CD4-positive, alpha-beta memory T cell (primary cell): ENCODE measurements at regions not wholly inside any gene's neighbourhood (a gene's known extent, or its start where the extent isn't known, plus 50 kb on each side); places are given as distances from the start of the nearest gene placed in this dataset.
A peak's percentile ranks its signal among the peaks of the same experiment; 100 is the strongest.

Source experiments
- CTCF ChIA-PET: fragments of 350-600 bp; sonication (Branson Sonifier 250); formaldehyde crosslinking; loops from one replicate; lab custom pipeline; 2021; ENCODE audit warnings: inconsistent platforms; ENCODE audit not compliant: partially characterized antibody; lab: Charles Lee
- POLR2A ChIA-PET: fragments of 350-600 bp; sonication (Branson Sonifier 250); formaldehyde crosslinking; loops from one replicate; lab custom pipeline; 2021; ENCODE audit not compliant: partially characterized antibody; lab: Charles Lee
- DNase-seq, 5 donors: peaks; one replicate each; pipeline versions ENCODE4 v3.0.0 to v3.0.0-alpha.2; 2020 to 2022; ENCODE audit warnings: mixed read lengths in 1 of 5
- H3K27ac ChIP-seq: one replicate; pipeline ENCODE4 v1.7.0; 2013; ENCODE audit warnings: low read depth, low read length
- H3K27me3 ChIP-seq: 2 replicates; pipeline ENCODE4 v1.7.0; 2013; ENCODE audit warnings: mild to moderate bottlenecking, low read length, moderate library complexity; ENCODE audit not compliant: insufficient read depth
- H3K36me3 ChIP-seq: 2 replicates; pipeline ENCODE4 v1.7.0; 2013; ENCODE audit warnings: mild to moderate bottlenecking, low read length, moderate library complexity; ENCODE audit not compliant: insufficient read depth
- H3K4me1 ChIP-seq: 2 replicates; pipeline ENCODE4 v1.7.0; 2013; ENCODE audit warnings: mild to moderate bottlenecking, low read length, moderate library complexity; ENCODE audit not compliant: insufficient read depth
- H3K4me3 ChIP-seq, 2 donors: one replicate each; pipeline ENCODE4 v1.7.0; 2013; ENCODE audit warnings: low read length in 2 of 2, mild to moderate bottlenecking in 1 of 2
- H3K9me3 ChIP-seq, 2 donors: one replicate each; pipeline ENCODE4 v1.7.0; 2013; ENCODE audit warnings: low read length in 2 of 2, control low read depth in 1 of 2; ENCODE audit not compliant: control insufficient read depth in 1 of 2
- H3K27ac Mint-ChIP-seq, 7 donors: one replicate each; pipeline ENCODE4 v1.8.0; 2020 to 2021; ENCODE audit warnings: mixed read lengths in 7 of 7, mild to moderate bottlenecking in 6 of 7, inconsistent platforms in 3 of 7, moderate library complexity in 3 of 7
- H3K27me3 Mint-ChIP-seq, 2 donors: one replicate each; pipeline ENCODE4 v1.8.0; 2020 to 2021; ENCODE audit warnings: mixed read lengths in 2 of 2
- H3K36me3 Mint-ChIP-seq, 2 donors: one replicate each; pipeline ENCODE4 v1.8.0; 2020 to 2021; ENCODE audit warnings: mixed read lengths in 2 of 2, inconsistent platforms in 1 of 2, mild to moderate bottlenecking in 1 of 2
- H3K4me1 Mint-ChIP-seq, 4 donors: one replicate each; pipeline ENCODE4 v1.8.0; 2020 to 2021; ENCODE audit warnings: mixed read lengths in 4 of 4, mild to moderate bottlenecking in 1 of 4
- H3K4me3 Mint-ChIP-seq, 8 donors: one replicate each; pipeline ENCODE4 v1.8.0; 2020 to 2021; ENCODE audit warnings: mixed read lengths in 8 of 8, mild to moderate bottlenecking in 7 of 8, moderate library complexity in 6 of 8, inconsistent platforms in 3 of 8
- H3K9me3 Mint-ChIP-seq, 8 donors: one replicate each; pipeline ENCODE4 v1.8.0; 2020 to 2021; ENCODE audit warnings: mixed read lengths in 8 of 8, mild to moderate bottlenecking in 5 of 8, inconsistent platforms in 3 of 8, moderate library complexity in 1 of 8
- intact Hi-C: fragments of 100-400 bp; cut with micrococcal nuclease; formaldehyde crosslinking; loops from one replicate; pipeline ENCODE4 v1.15.1; 2023

DNA sequence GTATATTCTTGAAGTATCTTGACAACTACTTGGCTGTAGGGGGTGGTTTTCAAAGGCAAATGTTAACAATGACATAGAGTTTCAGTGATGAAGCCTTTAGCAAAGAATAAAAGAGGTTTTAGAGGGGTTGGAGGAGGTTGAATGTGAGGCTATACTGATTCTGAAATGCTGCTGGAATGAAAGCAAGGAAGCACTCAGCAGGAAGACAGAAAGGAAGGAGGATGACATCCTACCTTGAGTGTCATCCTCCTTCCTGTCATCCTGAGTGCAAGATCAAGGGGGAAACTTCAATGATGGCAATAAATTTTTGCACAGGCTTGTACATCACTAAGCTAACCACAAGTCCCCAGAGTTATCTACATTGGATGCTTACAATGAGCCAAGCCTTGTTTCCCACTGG, 120.5 kb downstream of the APIP start:
- Histone ChIP-seq H3K9me3 (no peaks in the 10 kb centered on the region), H3K4me1 (no peaks in the 10 kb centered on the region), H3K27me3 (no peaks in the 10 kb centered on the region), H3K27ac (no peak overlapping the region), H3K4me3 (no peak overlapping the region), H3K36me3 (no peaks in the 10 kb centered on the region)
- DNase-seq, result no peak
- Mint-ChIP-seq H3K9me3 (peaks cover 0 to 4% (median 1%) of the 10 kb centered on the region in 8 donors), H3K4me1 (no peaks in the 10 kb centered on the region), H3K4me3 (no peak overlapping the region), H3K27ac (no peak overlapping the region), H3K27me3 (peaks cover 13 to 15% of the 10 kb centered on the region in 2 donors), H3K36me3 (no peaks in the 10 kb centered on the region)
- intact Hi-C loops, result no loop called here
- ChIA-PET CTCF (no interaction called here), POLR2A (no interaction called here)

- CTCF ChIA-PET, result no interaction called here
- H3K4me1 Mint-ChIP-seq, result no peaks in the 10 kb centered on the region
- H3K27ac ChIP-seq, result no peak overlapping the region
- peaks cover 0 to 3% of the 10 kb centered on the region in 2 donors for H3K36me3 Mint-ChIP-seq
- no peak overlapping the region for H3K4me3 ChIP-seq
- H3K4me3 Mint-ChIP-seq, result no peak overlapping the region
- intact Hi-C loops, result no loop called here
- POLR2A ChIA-PET, result no interaction called here
- no peaks in the 10 kb centered on the region for H3K27me3 ChIP-seq
- peaks cover 0 to 8% (median 3%) of the 10 kb centered on the region in 8 donors for H3K9me3 Mint-ChIP-seq
- H3K27me3 Mint-ChIP-seq, result peaks cover 10 to 11% of the 10 kb centered on the region in 2 donors
- H3K4me1 ChIP-seq, result no peaks in the 10 kb centered on the region
- no peak for DNase-seq
- H3K9me3 ChIP-seq, result no peaks in the 10 kb centered on the region
- no peak overlapping the region for H3K27ac Mint-ChIP-seq
- H3K36me3 ChIP-seq, result no peaks in the 10 kb centered on the region
These were observed 121.5 kb downstream of the APIP start for GRCh38 chr11:34794696-34795095.

DNA sequence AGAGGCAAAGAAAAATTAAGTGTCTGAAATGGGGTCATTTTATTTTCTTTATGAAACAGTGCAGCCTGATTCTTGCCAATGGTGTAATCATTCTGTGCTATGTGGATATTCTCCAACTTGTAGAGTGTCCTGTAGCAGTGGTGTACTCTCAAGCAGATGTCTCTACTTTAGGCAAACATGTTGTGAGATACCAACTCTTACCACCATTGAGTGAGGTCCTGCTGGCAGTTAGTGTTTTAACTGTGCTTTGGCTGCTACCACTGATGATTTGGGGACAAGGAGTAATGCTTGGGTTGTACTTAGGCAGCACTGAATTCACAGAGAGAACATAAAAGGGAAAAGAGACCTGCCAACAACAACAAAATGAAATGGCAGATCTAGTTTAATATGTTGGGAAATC, 122.5 kb downstream of the APIP start:
- Histone ChIP-seq H3K36me3 (no peaks in the 10 kb centered on the region), H3K4me3 (no peak overlapping the region), H3K4me1 (no peaks in the 10 kb centered on the region), H3K27ac (no peak overlapping the region), H3K9me3 (no peaks in the 10 kb centered on the region), H3K27me3 (no peaks in the 10 kb centered on the region)
- ChIA-PET POLR2A (no interaction called here), CTCF (no interaction called here)
- Mint-ChIP-seq H3K9me3 (peaks cover 0 to 9% (median 4%) of the 10 kb centered on the region in 8 donors), H3K4me1 (no peaks in the 10 kb centered on the region), H3K27ac (no peak overlapping the region), H3K36me3 (peaks cover 0 to 8% of the 10 kb centered on the region in 2 donors), H3K27me3 (peaks cover 10 to 11% of the 10 kb centered on the region in 2 donors), H3K4me3 (no peak overlapping the region)
- DNase-seq, result no peak
- intact Hi-C loops, result no loop called here

- no peak overlapping the region for H3K4me3 ChIP-seq
- H3K27me3 ChIP-seq, result no peaks in the 10 kb centered on the region
- no peaks in the 10 kb centered on the region for H3K4me1 ChIP-seq
- no peak overlapping the region for H3K4me3 Mint-ChIP-seq
- peaks cover 0 to 8% of the 10 kb centered on the region in 2 donors for H3K36me3 Mint-ChIP-seq
- CTCF ChIA-PET, result no interaction called here
- peaks cover 9 to 10% of the 10 kb centered on the region in 2 donors for H3K27me3 Mint-ChIP-seq
- no peaks in the 10 kb centered on the region for H3K4me1 Mint-ChIP-seq
- no peak overlapping the region for H3K27ac ChIP-seq
- H3K36me3 ChIP-seq, result no peaks in the 10 kb centered on the region
- intact Hi-C loops, result no loop called here
- POLR2A ChIA-PET, result no interaction called here
- H3K9me3 Mint-ChIP-seq, result peaks cover 0 to 9% (median 4%) of the 10 kb centered on the region in 8 donors
- DNase-seq, result no peak
- no peak overlapping the region for H3K27ac Mint-ChIP-seq
- no peaks in the 10 kb centered on the region for H3K9me3 ChIP-seq
These were observed 123.3 kb downstream of the APIP start for GRCh38 chr11:34792814-34793258.

DNA sequence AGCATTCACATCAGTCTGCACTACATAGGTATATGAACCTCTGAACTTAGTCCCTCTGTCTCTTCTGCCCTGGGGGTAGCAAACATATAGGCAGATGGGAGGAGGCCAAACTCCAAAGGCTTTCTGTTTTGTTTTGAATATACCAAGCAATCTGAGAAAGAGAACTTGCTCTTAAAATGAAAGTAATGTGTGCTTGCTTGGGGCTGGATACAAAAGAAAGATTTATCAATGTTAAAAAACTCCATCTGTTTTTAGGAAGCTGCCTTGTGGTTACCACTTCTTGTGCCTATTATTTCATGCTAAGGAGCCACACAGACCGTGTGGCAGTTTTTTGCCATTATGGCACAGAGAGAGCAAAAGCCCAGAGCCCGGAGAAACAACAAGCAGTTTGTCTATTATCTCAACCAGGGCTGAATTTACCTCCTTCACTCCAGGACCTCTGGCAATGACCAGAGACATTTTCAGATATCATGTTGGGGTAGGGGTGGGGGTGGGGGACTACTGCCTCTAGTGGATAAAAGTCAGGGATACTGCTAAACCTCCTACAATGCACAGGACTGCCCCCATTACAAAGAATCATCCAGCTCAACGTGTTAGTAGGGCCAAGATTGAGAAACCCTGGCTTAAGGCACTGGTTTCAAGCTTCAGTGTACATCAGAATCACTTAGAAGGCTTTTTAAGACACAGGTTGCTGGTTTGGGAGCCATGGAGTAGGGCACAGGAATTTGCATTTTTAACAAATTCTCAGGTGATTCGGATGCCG, 124.2 kb downstream of the APIP start:
- Mint-ChIP-seq H3K4me1 (no peaks in the 10 kb centered on the region), H3K27me3 (peaks cover 8 to 10% of the 10 kb centered on the region in 2 donors), H3K4me3 (no peak overlapping the region), H3K9me3 (peaks cover 0 to 8% (median 3%) of the 10 kb centered on the region in 8 donors), H3K27ac (no peak overlapping the region), H3K36me3 (peaks cover 0 to 8% of the 10 kb centered on the region in 2 donors)
- Histone ChIP-seq H3K27me3 (no peaks in the 10 kb centered on the region), H3K27ac (no peak overlapping the region), H3K4me1 (no peaks in the 10 kb centered on the region), H3K4me3 (no peak overlapping the region), H3K36me3 (no peaks in the 10 kb centered on the region), H3K9me3 (no peaks in the 10 kb centered on the region)
- ChIA-PET CTCF (no interaction called here), POLR2A (no interaction called here)
- intact Hi-C loops, result no loop called here
- DNase-seq, result no peak

GRCh38 chr11:34790620-34791019, 125.6 kb downstream of the APIP start:
- POLR2A ChIA-PET, result no interaction called here

DNA sequence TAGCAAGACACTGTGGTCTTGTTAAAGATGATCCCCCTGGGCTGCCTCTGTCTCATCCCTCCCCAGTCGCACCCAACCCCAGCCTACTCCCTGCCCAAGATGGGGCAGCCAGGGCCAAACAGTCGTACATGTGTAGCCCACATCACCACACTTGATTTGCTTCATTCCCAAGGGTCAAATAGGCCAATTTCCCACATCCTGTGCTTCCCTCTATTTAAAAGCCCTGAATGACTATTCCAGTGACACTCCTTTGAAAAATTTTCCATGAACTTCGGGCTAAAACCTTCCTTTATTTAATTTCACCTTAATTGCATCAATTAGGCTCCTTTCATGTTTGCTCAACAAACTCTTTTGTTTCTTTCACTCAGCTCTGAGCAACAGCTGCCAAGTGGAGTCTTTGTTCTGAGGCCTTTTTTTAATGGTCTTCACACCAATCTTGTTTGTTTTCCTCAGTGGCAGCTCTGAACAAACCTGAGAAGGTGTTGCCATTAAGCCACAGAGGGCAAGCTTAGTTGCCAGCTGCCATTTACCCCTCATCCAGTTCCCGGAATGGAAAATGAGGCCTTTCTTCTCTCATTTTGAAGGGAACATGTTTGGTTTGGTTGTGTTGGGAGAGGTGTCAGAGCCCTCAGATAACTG, 126.9 kb downstream of the APIP start:
- POLR2A ChIA-PET, result no interaction called here
- no peaks in the 10 kb centered on the region for H3K4me1 Mint-ChIP-seq
- Histone ChIP-seq H3K27ac (no peak overlapping the region), H3K27me3 (no peaks in the 10 kb centered on the region), H3K4me1 (no peaks in the 10 kb centered on the region), H3K4me3 (no peak overlapping the region), H3K36me3 (no peaks in the 10 kb centered on the region), H3K9me3 (no peaks in the 10 kb centered on the region)
- no peak overlapping the region for H3K4me3 Mint-ChIP-seq
- H3K9me3 Mint-ChIP-seq, result peaks cover 0 to 5% (median 2%) of the 10 kb centered on the region in 8 donors
- DNase-seq, result no peak
- H3K27ac Mint-ChIP-seq, result no peak overlapping the region
- peaks cover 5 to 7% of the 10 kb centered on the region in 2 donors for H3K27me3 Mint-ChIP-seq
- peaks cover 0 to 8% of the 10 kb centered on the region in 2 donors for H3K36me3 Mint-ChIP-seq
- intact Hi-C loops, result no loop called here
- CTCF ChIA-PET, result interaction anchor here (0.6 to 0.9 kb wide), 3 partner anchors 21 to 1825 kb away, joined by 3 to 5 read pairs (median 4); no protein-coding TSS in a partner anchor

More at GRCh38 chr11:34790620-34791019, 125.6 kb downstream of the APIP start:
- Histone ChIP-seq H3K27me3 (no peaks in the 10 kb centered on the region), H3K9me3 (no peaks in the 10 kb centered on the region), H3K27ac (no peak overlapping the region), H3K36me3 (no peaks in the 10 kb centered on the region), H3K4me3 (no peak overlapping the region), H3K4me1 (no peaks in the 10 kb centered on the region)
- Mint-ChIP-seq H3K4me1 (no peaks in the 10 kb centered on the region), H3K4me3 (no peak overlapping the region), H3K9me3 (peaks cover 0 to 8% (median 2%) of the 10 kb centered on the region in 8 donors), H3K27me3 (peaks cover 3 to 11% of the 10 kb centered on the region in 2 donors), H3K36me3 (peaks cover 0 to 8% of the 10 kb centered on the region in 2 donors), H3K27ac (peak overlapping the region in 1 of 7 donors; percentile 5)
- no peak for DNase-seq
- intact Hi-C loops, result no loop called here
- CTCF ChIA-PET, result no interaction called here
